ENCODE measurements at regions not wholly inside any gene's neighbourhood (a gene's known extent, or its start where the extent isn't known, plus 50 kb on each side); places are given as distances from the start of the nearest gene placed in this dataset.
A peak's percentile ranks its signal among the peaks of the same experiment; 100 is the strongest.

DNA sequence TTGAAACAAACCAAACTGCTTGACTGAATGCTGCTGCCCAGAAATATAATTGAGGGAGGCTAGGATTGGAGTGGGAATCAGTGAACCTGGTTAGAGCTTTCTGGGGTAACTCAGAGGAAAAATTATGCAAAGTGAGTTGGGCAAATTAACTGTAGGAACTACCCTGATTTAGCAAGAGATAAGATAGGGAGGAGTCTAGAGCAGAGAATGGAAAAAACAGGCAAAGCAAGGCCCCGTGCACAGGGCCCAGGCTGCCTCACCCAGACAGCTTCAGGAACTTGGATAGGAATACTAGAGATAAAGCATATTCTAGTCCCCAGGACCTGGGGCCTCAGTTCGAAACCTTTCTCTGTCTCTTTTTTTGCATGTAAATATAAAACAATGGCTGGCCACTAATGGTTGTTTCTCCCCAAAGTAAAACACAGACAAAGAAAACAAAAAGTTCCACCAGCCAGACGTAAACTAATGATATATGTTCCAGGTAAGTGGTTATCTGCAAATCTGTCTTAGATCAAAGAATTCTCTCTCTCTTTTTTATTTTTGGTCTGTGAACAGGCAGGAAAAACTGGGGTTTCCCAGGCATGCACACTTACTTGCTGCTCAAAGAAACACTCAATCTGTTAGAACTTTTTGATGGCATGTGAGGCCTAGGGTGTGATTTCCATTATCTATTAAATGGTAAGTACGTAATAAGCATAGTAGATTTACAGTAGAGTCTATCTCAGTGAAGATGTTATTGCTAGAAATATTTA, 168.1 kb upstream of the MAP3K1 start:
- TF ChIP-seq POLR2A (IDR thresholded peaks at IDR 0.05) = no peak
- TF ChIP-seq, protein P1, sequence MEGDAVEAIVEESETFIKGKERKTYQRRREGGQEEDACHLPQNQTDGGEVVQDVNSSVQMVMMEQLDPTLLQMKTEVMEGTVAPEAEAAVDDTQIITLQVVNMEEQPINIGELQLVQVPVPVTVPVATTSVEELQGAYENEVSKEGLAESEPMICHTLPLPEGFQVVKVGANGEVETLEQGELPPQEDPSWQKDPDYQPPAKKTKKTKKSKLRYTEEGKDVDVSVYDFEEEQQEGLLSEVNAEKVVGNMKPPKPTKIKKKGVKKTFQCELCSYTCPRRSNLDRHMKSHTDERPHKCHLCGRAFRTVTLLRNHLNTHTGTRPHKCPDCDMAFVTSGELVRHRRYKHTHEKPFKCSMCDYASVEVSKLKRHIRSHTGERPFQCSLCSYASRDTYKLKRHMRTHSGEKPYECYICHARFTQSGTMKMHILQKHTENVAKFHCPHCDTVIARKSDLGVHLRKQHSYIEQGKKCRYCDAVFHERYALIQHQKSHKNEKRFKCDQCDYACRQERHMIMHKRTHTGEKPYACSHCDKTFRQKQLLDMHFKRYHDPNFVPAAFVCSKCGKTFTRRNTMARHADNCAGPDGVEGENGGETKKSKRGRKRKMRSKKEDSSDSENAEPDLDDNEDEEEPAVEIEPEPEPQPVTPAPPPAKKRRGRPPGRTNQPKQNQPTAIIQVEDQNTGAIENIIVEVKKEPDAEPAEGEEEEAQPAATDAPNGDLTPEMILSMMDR (IDR thresholded peaks at IDR 0.05 in 4 of 5, conservative IDR thresholded peaks at IDR 0.05 in 1 of 5) = no peak
- H3K4me1 ChIP-seq = no peaks in the 10 kb centered on the region
- in situ Hi-C loops (cut with MboI; ENCODE audit: low sequenced_read_pairs in 4 of 4) = no loop called here
- intact Hi-C loops (cut with DNase I; ENCODE audit: low total_unique reads) = no loop called here
- no peaks in the 10 kb centered on the region for H3K9me3 ChIP-seq
- H3K27ac ChIP-seq = no peak overlapping the region
- H3K4me3 ChIP-seq = no peak overlapping the region
- DNase-seq = no peak
- H3K36me3 ChIP-seq = no peaks in the 10 kb centered on the region
- H3K27me3 ChIP-seq = no peaks in the 10 kb centered on the region
- no peak for ATAC-seq

DNA sequence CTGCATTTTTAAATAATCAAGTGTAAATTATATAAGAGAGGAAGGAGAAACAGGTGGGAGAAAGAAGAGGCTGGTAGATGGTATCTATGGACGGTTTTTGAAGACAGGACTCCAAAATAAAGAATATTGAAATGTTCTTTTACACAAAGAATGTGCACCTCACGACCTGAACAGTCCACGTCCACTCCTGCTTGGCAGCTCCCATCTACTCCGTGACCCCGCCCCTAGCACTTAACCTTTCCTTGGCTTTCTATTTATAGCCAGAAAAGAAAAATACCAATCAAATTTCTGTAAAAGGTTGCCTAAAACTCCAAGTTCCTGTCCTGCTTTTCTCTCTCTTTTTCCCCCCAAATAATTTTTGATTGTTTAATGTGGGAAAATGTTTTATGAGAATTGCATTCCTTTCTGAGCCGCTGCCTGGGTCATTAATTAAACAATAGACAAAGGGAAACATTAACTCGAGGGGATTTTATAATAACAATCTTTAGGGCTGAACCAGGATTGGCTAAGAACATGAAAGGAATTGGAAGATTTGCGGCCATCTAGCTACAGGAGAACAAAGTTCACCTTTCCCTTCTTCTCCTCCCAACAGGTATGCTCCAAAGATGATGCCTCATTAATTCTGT, 173.6 kb upstream of the MAP3K1 start:
- TF ChIP-seq POLR2A (IDR thresholded peaks at IDR 0.05) = no peak
- TF ChIP-seq, protein P1 (IDR thresholded peaks at IDR 0.05 in 4 of 5, conservative IDR thresholded peaks at IDR 0.05 in 1 of 5) = no peak
- Histone ChIP-seq H3K27me3 (no peaks in the 10 kb centered on the region), H3K9me3 (no peaks in the 10 kb centered on the region), H3K36me3 (no peaks in the 10 kb centered on the region), H3K4me1 (no peaks in the 10 kb centered on the region), H3K27ac (no peak overlapping the region), H3K4me3 (no peak overlapping the region)
- no peak for ATAC-seq
- intact Hi-C loops (cut with DNase I; ENCODE audit: low total_unique reads) (no loop called here), in situ Hi-C loops (cut with MboI; ENCODE audit: low sequenced_read_pairs in 4 of 4) (no loop called here)
- DNase-seq = no peak

DNA sequence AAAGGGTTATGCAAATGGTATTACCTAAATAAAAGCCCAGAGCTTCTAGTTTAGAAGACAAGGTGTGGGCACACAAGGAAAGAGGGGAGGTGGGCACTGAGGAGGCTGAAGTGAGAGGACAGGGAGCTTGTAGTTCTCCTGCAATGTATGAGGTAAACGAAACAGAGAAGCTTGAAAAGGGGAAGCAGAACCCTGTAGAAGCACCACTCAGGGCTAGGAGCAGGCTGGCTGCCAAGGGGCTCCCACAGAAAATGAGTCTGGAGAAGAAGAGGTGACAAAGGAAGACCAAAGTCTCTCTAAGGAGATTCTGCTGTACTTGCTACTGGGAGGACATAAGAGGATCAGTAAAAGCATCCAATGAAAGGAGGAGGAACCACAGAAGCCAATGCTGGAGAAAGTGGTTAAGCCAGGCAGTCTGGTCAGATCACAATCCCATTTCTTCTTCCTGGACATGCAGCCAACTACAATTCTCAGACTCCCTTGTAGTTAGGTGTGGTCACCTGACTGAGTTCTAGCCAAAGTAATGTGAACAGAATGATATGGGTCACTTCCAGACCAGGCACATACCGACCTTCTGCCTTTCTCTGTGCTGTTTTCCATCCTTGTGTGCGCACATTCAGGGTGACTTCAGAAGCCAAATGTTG, 174.5 kb upstream of the MAP3K1 start:
- in situ Hi-C loops (cut with MboI; ENCODE audit: low sequenced_read_pairs in 4 of 4) = no loop called here
- no peak overlapping the region for H3K27ac ChIP-seq
- no peaks in the 10 kb centered on the region for H3K36me3 ChIP-seq
- DNase-seq (peak in 1 of 2 donors; percentile 28), ATAC-seq (no peak)
- no peak overlapping the region for H3K4me3 ChIP-seq
- H3K9me3 ChIP-seq = no peaks in the 10 kb centered on the region
- no peaks in the 10 kb centered on the region for H3K4me1 ChIP-seq
- TF ChIP-seq, protein P1 (IDR thresholded peaks at IDR 0.05 in 4 of 5, conservative IDR thresholded peaks at IDR 0.05 in 1 of 5) = no peak
- no peak for TF ChIP-seq POLR2A (IDR thresholded peaks at IDR 0.05)
- intact Hi-C loops (cut with DNase I; ENCODE audit: low total_unique reads) = no loop called here
- H3K27me3 ChIP-seq = no peaks in the 10 kb centered on the region

DNA sequence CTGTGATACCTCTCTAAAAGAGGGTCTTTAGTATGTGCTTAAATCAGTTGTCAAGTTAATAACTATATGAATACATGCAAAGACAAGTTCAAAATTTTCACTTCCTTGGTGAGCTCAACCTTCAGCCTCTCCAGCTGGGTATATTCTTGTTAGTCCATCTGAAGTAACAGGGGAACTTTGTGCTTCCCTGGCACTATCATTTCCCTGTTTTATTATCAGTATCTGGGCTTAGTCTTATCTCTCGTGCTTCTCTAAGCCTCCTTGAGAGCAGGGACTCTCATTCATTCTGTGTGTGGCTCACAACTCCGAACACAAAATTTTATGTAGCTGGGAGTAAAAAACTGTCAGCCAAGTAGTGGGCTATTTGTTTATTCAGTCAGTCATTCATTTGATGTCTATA, 175.9 kb upstream of the MAP3K1 start:
- Histone ChIP-seq H3K9me3 (no peaks in the 10 kb centered on the region), H3K36me3 (no peaks in the 10 kb centered on the region), H3K4me3 (no peak overlapping the region), H3K4me1 (no peaks in the 10 kb centered on the region), H3K27me3 (no peaks in the 10 kb centered on the region), H3K27ac (no peak overlapping the region)
- DNase-seq = no peak
- no peak for TF ChIP-seq POLR2A (IDR thresholded peaks at IDR 0.05)
- TF ChIP-seq, protein P1 (IDR thresholded peaks at IDR 0.05 in 4 of 5, conservative IDR thresholded peaks at IDR 0.05 in 1 of 5) = no peak
- in situ Hi-C loops (cut with MboI; ENCODE audit: low sequenced_read_pairs in 4 of 4) (no loop called here), intact Hi-C loops (cut with DNase I; ENCODE audit: low total_unique reads) (no loop called here)
- no peak for ATAC-seq

Data from gastrocnemius medialis (tissue), 4 donors.